Fibroblast of lung (primary cell): ENCODE measurements at regions not wholly inside any gene's neighbourhood (a gene's known extent, or its start where the extent isn't known, plus 50 kb on each side); places are given as distances from the start of the nearest gene placed in this dataset.

Experiments
- DNase-seq, 2 donors: peaks; one replicate each; pipeline versions ENCODE4 v3.0.0 to v3.0.0-alpha.2; 2010; ENCODE audit warnings: low read depth in 2 of 2
- H2AFZ ChIP-seq: 2 replicates; pipeline ENCODE4 v1.5.1; 2012; ENCODE audit warnings: low read length, control low read depth, inconsistent platforms
- H3K27ac ChIP-seq: 2 replicates; pipeline ENCODE4 v1.5.1; 2011; ENCODE audit warnings: low read length, control low read depth; ENCODE audit not compliant: insufficient read depth
- H3K27me3 ChIP-seq: 2 replicates; pipeline ENCODE4 v1.5.1; 2011; ENCODE audit warnings: mild to moderate bottlenecking, low read length; ENCODE audit not compliant: control insufficient read depth, insufficient read depth
- H3K36me3 ChIP-seq: 2 replicates; pipeline ENCODE4 v1.5.1; 2011; ENCODE audit warnings: low read length; ENCODE audit not compliant: control insufficient read depth, insufficient read depth
- H3K4me1 ChIP-seq: 2 replicates; pipeline ENCODE4 v1.5.1; 2011; ENCODE audit warnings: low read length; ENCODE audit not compliant: control insufficient read depth, insufficient read depth; ENCODE audit errors: extremely low read depth
- H3K4me2 ChIP-seq: 2 replicates; pipeline ENCODE4 v1.5.1; 2011; ENCODE audit warnings: low read length, control low read depth; ENCODE audit not compliant: insufficient read depth; ENCODE audit errors: extremely low read depth
- H3K4me3 ChIP-seq, 4 experiments: fragments of 200-600 bp in 1 of 4; sonication (generic) in 1 of 4; replicated peaks in 1 of 4; 2 replicates each; pipeline ENCODE4 v1.5.1; 2011 to 2016; ENCODE audit warnings: low read length in 4 of 4, low read depth in 3 of 4, mild to moderate bottlenecking in 3 of 4, control low read depth in 2 of 4, inconsistent platforms in 1 of 4, mixed read lengths in 1 of 4; ENCODE audit not compliant: insufficient read depth in 1 of 4; ENCODE audit errors: control extremely low read depth in 1 of 4
- H3K79me2 ChIP-seq: 2 replicates; pipeline ENCODE4 v1.5.1; 2012; ENCODE audit warnings: mild to moderate bottlenecking, low read length, inconsistent platforms; ENCODE audit not compliant: control insufficient read depth, insufficient read depth
- H3K9ac ChIP-seq: 2 replicates; pipeline ENCODE4 v1.5.1; 2011; ENCODE audit warnings: mild to moderate bottlenecking, low read length, control low read depth; ENCODE audit not compliant: insufficient read depth
- H3K9me3 ChIP-seq: 2 replicates; pipeline ENCODE4 v1.5.1; 2012; ENCODE audit warnings: low read depth, low read length; ENCODE audit not compliant: control insufficient read depth, insufficient read depth
- H4K20me1 ChIP-seq: 2 replicates; pipeline ENCODE4 v1.5.1; 2011; ENCODE audit warnings: low read length; ENCODE audit not compliant: control insufficient read depth, insufficient read depth; ENCODE audit errors: extremely low read depth
- EZH2 ChIP-seq: IDR thresholded peaks from 2 replicates; pipeline ENCODE4 v1.5.1; 2012; ENCODE audit warnings: low read length, control low read depth, mild to moderate bottlenecking; ENCODE audit errors: missing control alignments
- TF ChIP-seq, protein P1 (sequence below), 2 donors: IDR thresholded peaks in 1 of 2; conservative IDR thresholded peaks in 1 of 2; 1 replicate in 1 of 2; 2 replicates in 1 of 2; pipeline ENCODE4 v1.5.1; 2011 to 2012; ENCODE audit warnings: low read length in 2 of 2, control low read depth in 1 of 2, inconsistent platforms in 1 of 2, low read depth in 1 of 2, mild to moderate bottlenecking in 1 of 2

DNA sequence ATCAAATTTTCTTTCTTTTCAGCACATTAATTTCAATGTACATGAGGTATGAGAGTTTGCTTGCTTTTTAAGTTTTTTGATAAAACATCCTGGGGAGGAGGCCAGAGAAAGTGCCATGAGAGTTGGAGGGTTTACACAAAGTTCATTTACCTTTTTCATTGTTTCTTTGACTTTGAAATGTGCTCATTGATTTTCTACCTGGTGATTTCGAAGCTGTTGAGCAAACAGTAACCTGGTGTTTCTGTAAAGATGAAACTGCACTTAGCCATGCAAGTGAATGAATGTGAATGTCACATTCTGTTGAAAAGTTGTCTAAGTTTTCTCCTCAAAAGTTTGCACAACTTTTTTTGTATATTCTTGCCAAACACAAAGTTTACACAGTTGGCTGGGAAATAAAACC, 797.0 kb downstream of the METTL4 start:
- Histone ChIP-seq H3K9me3 (no peaks in the 10 kb centered on the region), H4K20me1 (no peaks in the 10 kb centered on the region), H3K4me1 (no peaks in the 10 kb centered on the region), H2AFZ (no peak overlapping the region), H3K9ac (no peak overlapping the region), H3K27ac (no peak overlapping the region), H3K4me3 (no peak overlapping the region), H3K4me2 (no peak overlapping the region), H3K36me3 (no peaks in the 10 kb centered on the region), H3K27me3 (no peaks in the 10 kb centered on the region), H3K79me2 (no peaks in the 10 kb centered on the region)
- DNase-seq: no peak
- TF ChIP-seq EZH2: no peak
- TF ChIP-seq, protein P1, sequence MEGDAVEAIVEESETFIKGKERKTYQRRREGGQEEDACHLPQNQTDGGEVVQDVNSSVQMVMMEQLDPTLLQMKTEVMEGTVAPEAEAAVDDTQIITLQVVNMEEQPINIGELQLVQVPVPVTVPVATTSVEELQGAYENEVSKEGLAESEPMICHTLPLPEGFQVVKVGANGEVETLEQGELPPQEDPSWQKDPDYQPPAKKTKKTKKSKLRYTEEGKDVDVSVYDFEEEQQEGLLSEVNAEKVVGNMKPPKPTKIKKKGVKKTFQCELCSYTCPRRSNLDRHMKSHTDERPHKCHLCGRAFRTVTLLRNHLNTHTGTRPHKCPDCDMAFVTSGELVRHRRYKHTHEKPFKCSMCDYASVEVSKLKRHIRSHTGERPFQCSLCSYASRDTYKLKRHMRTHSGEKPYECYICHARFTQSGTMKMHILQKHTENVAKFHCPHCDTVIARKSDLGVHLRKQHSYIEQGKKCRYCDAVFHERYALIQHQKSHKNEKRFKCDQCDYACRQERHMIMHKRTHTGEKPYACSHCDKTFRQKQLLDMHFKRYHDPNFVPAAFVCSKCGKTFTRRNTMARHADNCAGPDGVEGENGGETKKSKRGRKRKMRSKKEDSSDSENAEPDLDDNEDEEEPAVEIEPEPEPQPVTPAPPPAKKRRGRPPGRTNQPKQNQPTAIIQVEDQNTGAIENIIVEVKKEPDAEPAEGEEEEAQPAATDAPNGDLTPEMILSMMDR (conservative IDR thresholded peaks at IDR 0.05 in 1 of 2, IDR thresholded peaks at IDR 0.05 in 1 of 2; ENCODE audit: low read depth in 1 of 2, low read length in 2 of 2): no peak

DNA sequence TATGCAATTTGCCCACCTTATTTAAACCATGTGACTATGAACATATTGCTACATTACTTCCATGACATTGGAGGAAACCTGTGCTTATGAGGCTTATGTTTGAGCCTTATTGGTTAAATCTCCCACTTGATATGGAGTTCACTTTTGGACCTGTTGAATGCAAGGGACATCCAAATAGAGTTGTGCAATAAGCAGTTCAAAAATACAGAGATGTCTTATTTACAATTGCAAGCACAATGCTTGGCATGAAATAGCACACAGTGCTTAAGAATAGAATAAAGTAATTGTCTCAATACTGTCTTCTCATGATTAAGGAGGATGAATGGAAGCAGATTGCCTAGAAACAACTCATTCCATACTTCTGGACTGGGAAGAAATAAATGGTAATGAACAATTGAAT, 793.5 kb downstream of the METTL4 start:
- no peak for DNase-seq
- TF ChIP-seq, protein P1 (conservative IDR thresholded peaks at IDR 0.05 in 1 of 2, IDR thresholded peaks at IDR 0.05 in 1 of 2; ENCODE audit: low read depth in 1 of 2, low read length in 2 of 2): no peak
- TF ChIP-seq EZH2: no peak
- Histone ChIP-seq H3K9ac (no peak overlapping the region), H3K27me3 (no peaks in the 10 kb centered on the region), H3K79me2 (no peaks in the 10 kb centered on the region), H3K4me3 (no peak overlapping the region), H4K20me1 (no peaks in the 10 kb centered on the region), H3K4me1 (no peaks in the 10 kb centered on the region), H3K4me2 (no peak overlapping the region), H2AFZ (no peak overlapping the region), H3K9me3 (no peaks in the 10 kb centered on the region), H3K27ac (no peak overlapping the region), H3K36me3 (no peaks in the 10 kb centered on the region)

DNA sequence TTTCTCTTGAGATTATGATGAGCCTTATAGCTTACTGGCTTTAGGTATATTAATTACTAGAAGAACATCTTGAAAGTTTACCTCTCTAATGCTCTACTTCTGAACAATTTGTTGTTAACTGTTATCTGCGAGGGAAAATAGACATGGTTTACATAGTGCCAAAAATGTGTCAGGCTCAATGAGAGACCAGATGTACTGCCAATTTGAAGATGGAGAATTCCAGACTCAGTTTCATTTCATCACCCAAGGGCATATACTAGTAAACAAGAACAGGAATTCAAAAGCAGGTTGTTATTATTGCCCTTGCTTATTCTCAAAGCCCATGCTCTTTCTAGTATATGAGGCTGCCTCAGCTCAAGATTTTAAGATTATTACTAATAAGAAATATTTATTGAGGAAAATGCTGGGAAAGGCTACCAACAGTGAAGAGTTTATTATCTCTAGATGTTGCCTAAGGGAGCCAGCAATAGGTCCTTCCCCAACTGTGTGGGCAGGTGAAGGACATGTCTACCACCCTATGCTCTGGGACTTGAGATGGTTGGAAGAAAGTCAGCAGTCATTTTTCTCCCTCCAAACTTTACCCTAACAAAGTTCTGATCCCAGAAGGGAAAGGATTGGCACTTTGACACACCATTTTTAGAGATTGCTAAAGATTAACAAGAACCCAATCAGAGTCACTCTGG, 792.7 kb downstream of the METTL4 start:
- H3K9me3 ChIP-seq: no peaks in the 10 kb centered on the region
- H3K27me3 ChIP-seq: no peaks in the 10 kb centered on the region
- no peaks in the 10 kb centered on the region for H4K20me1 ChIP-seq
- TF ChIP-seq EZH2: no peak
- TF ChIP-seq, protein P1 (conservative IDR thresholded peaks at IDR 0.05 in 1 of 2, IDR thresholded peaks at IDR 0.05 in 1 of 2; ENCODE audit: low read depth in 1 of 2, low read length in 2 of 2): no peak
- H3K4me1 ChIP-seq: no peaks in the 10 kb centered on the region
- no peaks in the 10 kb centered on the region for H3K36me3 ChIP-seq
- no peak overlapping the region for H3K4me2 ChIP-seq
- no peak overlapping the region for H3K4me3 ChIP-seq
- no peak overlapping the region for H3K27ac ChIP-seq
- no peak overlapping the region for H3K9ac ChIP-seq
- no peaks in the 10 kb centered on the region for H3K79me2 ChIP-seq
- no peak for DNase-seq
- no peak overlapping the region for H2AFZ ChIP-seq
